Mucosa of descending colon (tissue), 3 donors: ENCODE measurements at regions not wholly inside any gene's neighbourhood (a gene's known extent, or its start where the extent isn't known, plus 50 kb on each side); places are given as distances from the start of the nearest gene placed in this dataset.

Source experiments
- ATAC-seq: fragments of 200-7000 bp; cut with Tn5 transposase; one replicate; pipeline ENCODE4 v1.9.1; 2020; ENCODE audit warnings: mild to moderate bottlenecking, moderate library complexity
- DNase-seq, 3 donors: peaks; one replicate each; pipeline ENCODE4 v3.0.0-alpha.2; 2020
- H3K36me3 ChIP-seq: fragments of 200-600 bp; one replicate; pipeline ENCODE4 v1.8.0; 2021; ENCODE audit warnings: low read depth, mild to moderate bottlenecking
- H3K4me1 ChIP-seq: fragments of 200-600 bp; one replicate; pipeline ENCODE4 v1.8.0; 2021; ENCODE audit warnings: low read depth, mild to moderate bottlenecking
- H3K4me3 ChIP-seq: fragments of 200-600 bp; one replicate; pipeline ENCODE4 v1.8.0; 2021; ENCODE audit warnings: mild to moderate bottlenecking
- H3K9me3 ChIP-seq: fragments of 200-600 bp; one replicate; pipeline ENCODE4 v1.8.0; 2021; ENCODE audit warnings: mild to moderate bottlenecking
- CTCF ChIP-seq: fragments of 200-600 bp; IDR thresholded peaks from one replicate; pipeline ENCODE4 v1.8.0; 2022; ENCODE audit warnings: antibody characterized with exemption, mild to moderate bottlenecking
- intact Hi-C, 2 donors: fragments of 100-400 bp; cut with DNase I in 1 of 2; cut with micrococcal nuclease in 1 of 2; formaldehyde crosslinking; loops; one replicate each; pipeline versions ENCODE4 v1.11.0 to v1.11.1; 2022; cut with DNase I, micrococcal nuclease
- donor health status: DM: no; HTN: no; CAD: no; lungs with moderate emphysema.
- donor health status: DM: no; HTN: no; CAD: no.
- donor health status: DM: no; HTN: yes; CAD: no.

GRCh38 chr15:96075895-96076294, 254.6 kb upstream of the NR2F2 start:
- Histone ChIP-seq H3K4me1 (no peaks in the 10 kb centered on the region), H3K4me3 (no peak overlapping the region), H3K9me3 (no peaks in the 10 kb centered on the region), H3K36me3 (no peaks in the 10 kb centered on the region)
- ATAC-seq: no peak
- intact Hi-C loops: no loop called here
- no peak for TF ChIP-seq CTCF
- DNase-seq: no peak

GRCh38 chr15:96076350-96076749, 254.2 kb upstream of the NR2F2 start:
- intact Hi-C loops: no loop called here
- Histone ChIP-seq H3K4me1 (no peaks in the 10 kb centered on the region), H3K9me3 (no peaks in the 10 kb centered on the region), H3K36me3 (no peaks in the 10 kb centered on the region), H3K4me3 (no peak overlapping the region)
- ATAC-seq: no peak
- DNase-seq: no peak
- TF ChIP-seq CTCF: no peak

- Histone ChIP-seq H3K4me1 (no peaks in the 10 kb centered on the region), H3K4me3 (no peak overlapping the region), H3K36me3 (no peaks in the 10 kb centered on the region), H3K9me3 (no peaks in the 10 kb centered on the region)
- DNase-seq (no peak), ATAC-seq (no peak)
- intact Hi-C loops: no loop called here
- no peak for TF ChIP-seq CTCF
These were observed 251.5 kb upstream of the NR2F2 start for GRCh38 chr15:96079041-96079440.

GRCh38 chr15:96079882-96080281, 250.6 kb upstream of the NR2F2 start:
- DNase-seq (no peak), ATAC-seq (no peak)
- H3K36me3 ChIP-seq: no peaks in the 10 kb centered on the region
- H3K4me1 ChIP-seq: no peaks in the 10 kb centered on the region
- intact Hi-C loops: no loop called here
- H3K4me3 ChIP-seq: no peak overlapping the region
- TF ChIP-seq CTCF: no peak
- no peaks in the 10 kb centered on the region for H3K9me3 ChIP-seq

GRCh38 chr15:96086164-96086563, 244.3 kb upstream of the NR2F2 start:
- Histone ChIP-seq H3K9me3 (no peaks in the 10 kb centered on the region), H3K36me3 (no peaks in the 10 kb centered on the region), H3K4me3 (no peak overlapping the region), H3K4me1 (no peaks in the 10 kb centered on the region)
- no peak for TF ChIP-seq CTCF
- intact Hi-C loops: no loop called here
- ATAC-seq: no peak
- DNase-seq: no peak

GRCh38 chr15:96087180-96087884, 243.2 kb upstream of the NR2F2 start:
- no peak for TF ChIP-seq CTCF
- ATAC-seq (no peak), DNase-seq (no peak)
- H3K4me1 ChIP-seq: no peaks in the 10 kb centered on the region
- no peaks in the 10 kb centered on the region for H3K36me3 ChIP-seq
- no peak overlapping the region for H3K4me3 ChIP-seq
- intact Hi-C loops: no loop called here
- H3K9me3 ChIP-seq: no peaks in the 10 kb centered on the region
